CD14-positive monocyte (primary cell): ENCODE measurements at regions not wholly inside any gene's neighbourhood (a gene's known extent, or its start where the extent isn't known, plus 50 kb on each side); places are given as distances from the start of the nearest gene placed in this dataset.

Experiments
- DNase-seq, 3 donors: peaks; one replicate each; pipeline ENCODE4 v3.0.0-alpha.2; 2011 to 2022
- H2AFZ ChIP-seq: 2 replicates; pipeline ENCODE4 v1.6.0; 2012; ENCODE audit warnings: mild to moderate bottlenecking, low read depth, low read length, inconsistent platforms; ENCODE audit not compliant: insufficient read depth, poor library complexity, severe bottlenecking
- H3K27ac ChIP-seq, 2 donors: 1 replicate in 1 of 2; 2 replicates in 1 of 2; pipeline ENCODE4 v1.5.1; 2012 to 2013; ENCODE audit warnings: low read length in 2 of 2, control low read depth in 1 of 2, inconsistent platforms in 1 of 2, low read depth in 1 of 2, mild to moderate bottlenecking in 1 of 2
- H3K27me3 ChIP-seq, 2 donors: one replicate each; pipeline versions ENCODE4 v1.6.0 to v1.6.1; 2011 to 2013; ENCODE audit warnings: low read length in 2 of 2; ENCODE audit not compliant: control insufficient read depth in 2 of 2, insufficient read depth in 2 of 2
- H3K36me3 ChIP-seq, 2 donors: replicated peaks in 1 of 2; 1 replicate in 1 of 2; 2 replicates in 1 of 2; pipeline versions ENCODE4 v1.5.1 to v1.6.1; 2012 to 2013; ENCODE audit warnings: low read length in 2 of 2, control low read depth in 1 of 2, inconsistent platforms in 1 of 2, mild to moderate bottlenecking in 1 of 2; ENCODE audit not compliant: insufficient read depth in 2 of 2, control insufficient read depth in 1 of 2
- H3K4me1 ChIP-seq, 2 donors: 1 replicate in 1 of 2; 2 replicates in 1 of 2; pipeline versions ENCODE4 v1.5.1 to v1.6.1; 2012 to 2013; ENCODE audit warnings: low read length in 2 of 2, control low read depth in 1 of 2, inconsistent platforms in 1 of 2, mild to moderate bottlenecking in 1 of 2, moderate library complexity in 1 of 2; ENCODE audit not compliant: insufficient read depth in 2 of 2, control insufficient read depth in 1 of 2
- H3K4me2 ChIP-seq: replicated peaks from 2 replicates; pipeline ENCODE3; 2012; ENCODE audit warnings: low read length, moderate library complexity, mild to moderate bottlenecking; ENCODE audit not compliant: poor library complexity, severe bottlenecking; ENCODE audit errors: extremely low read depth
- H3K4me3 ChIP-seq, 3 experiments: fragments of 200-600 bp in 1 of 3; sonication (generic) in 1 of 3; replicated peaks in 1 of 3; 1 replicate in 2 of 3; 2 replicates in 1 of 3; pipeline ENCODE4 v1.5.1; 2011 to 2013; ENCODE audit warnings: low read length in 3 of 3, mild to moderate bottlenecking in 3 of 3, control low read depth in 2 of 3, low read depth in 2 of 3, inconsistent platforms in 1 of 3, moderate library complexity in 1 of 3
- H3K79me2 ChIP-seq: 2 replicates; pipeline ENCODE4 v1.6.0; 2012; ENCODE audit warnings: mild to moderate bottlenecking, control low read depth, inconsistent platforms, low read length, moderate library complexity; ENCODE audit not compliant: insufficient read depth
- H3K9ac ChIP-seq: 2 replicates; pipeline ENCODE4 v1.6.0; 2017; ENCODE audit warnings: low read length, mild to moderate bottlenecking; ENCODE audit not compliant: insufficient read depth, poor library complexity, severe bottlenecking
- H3K9me3 ChIP-seq, 2 donors: replicated peaks in 1 of 2; 1 replicate in 1 of 2; 2 replicates in 1 of 2; pipeline versions ENCODE4 v1.5.1 to v1.6.1; 2012 to 2013; ENCODE audit warnings: low read length in 2 of 2, control low read depth in 1 of 2; ENCODE audit not compliant: control insufficient read depth in 1 of 2, insufficient read depth in 1 of 2
- H4K20me1 ChIP-seq: 2 replicates; pipeline ENCODE4 v1.6.0; 2012; ENCODE audit warnings: mild to moderate bottlenecking, low read length, control low read depth, moderate library complexity; ENCODE audit not compliant: insufficient read depth
- H3K27ac Mint-ChIP-seq, 7 donors: one replicate each; pipeline ENCODE4 v1.8.0; 2020; ENCODE audit warnings: mild to moderate bottlenecking in 7 of 7, mixed read lengths in 7 of 7, moderate library complexity in 6 of 7, inconsistent platforms in 2 of 7
- H3K27me3 Mint-ChIP-seq, 3 donors: one replicate each; pipeline ENCODE4 v1.8.0; 2021 to 2022; ENCODE audit warnings: low read depth in 3 of 3, mild to moderate bottlenecking in 3 of 3, mixed read lengths in 3 of 3, moderate library complexity in 3 of 3, inconsistent platforms in 1 of 3
- H3K36me3 Mint-ChIP-seq, 2 donors: one replicate each; pipeline ENCODE4 v1.8.0; 2020; ENCODE audit warnings: mixed read lengths in 2 of 2, inconsistent platforms in 1 of 2, mild to moderate bottlenecking in 1 of 2
- H3K4me1 Mint-ChIP-seq: one replicate; pipeline ENCODE4 v1.8.0; 2020; ENCODE audit warnings: mild to moderate bottlenecking, mixed read lengths
- H3K4me3 Mint-ChIP-seq, 2 donors: one replicate each; pipeline ENCODE4 v1.8.0; 2020; ENCODE audit warnings: mild to moderate bottlenecking in 2 of 2, mixed read lengths in 2 of 2, moderate library complexity in 1 of 2
- H3K9me3 Mint-ChIP-seq, 7 donors: one replicate each; pipeline ENCODE4 v1.8.0; 2020 to 2022; ENCODE audit warnings: mixed read lengths in 7 of 7, mild to moderate bottlenecking in 6 of 7, moderate library complexity in 6 of 7, inconsistent platforms in 2 of 7
- WGBS: methylation state at CpG from one replicate; pipeline ENCODE4 v1.1.5; 2013; ENCODE audit warnings: missing lambda C conversion rate; ENCODE audit not compliant: insufficient coverage; 5-methylcytosine and 5-hydroxymethylcytosine counted together
- intact Hi-C, 2 donors: fragments of 100-400 bp; cut with micrococcal nuclease; formaldehyde crosslinking; loops; one replicate each; pipeline versions ENCODE4 v1.15.0 to v1.15.1; 2023
- TF ChIP-seq, protein P1 (sequence below): fragments of 200-600 bp; IDR thresholded peaks from one replicate; pipeline ENCODE4 v1.8.0; 2022; ENCODE audit warnings: antibody characterized with exemption, mild to moderate bottlenecking

DNA sequence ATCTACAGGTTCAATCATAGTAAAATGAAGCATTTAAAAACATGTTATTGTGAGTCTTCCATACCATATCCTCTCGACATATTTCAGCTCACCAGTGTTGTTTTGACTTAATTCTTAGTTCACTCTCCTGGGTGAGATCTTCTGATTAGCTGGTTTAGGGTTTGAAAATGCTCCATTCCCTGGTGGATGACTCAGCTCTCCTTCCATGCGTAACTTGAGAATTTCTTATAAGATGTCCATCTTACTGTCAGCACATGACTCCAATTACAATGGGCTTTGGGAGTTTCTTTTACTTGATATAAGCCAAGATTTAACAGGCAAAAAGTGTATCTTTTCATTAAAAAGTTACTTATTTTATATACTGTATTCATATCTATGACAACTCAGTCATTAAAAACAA lies 476.5 kb downstream of the BRINP3 start:
- H3K79me2 ChIP-seq: no peaks in the 10 kb centered on the region
- Mint-ChIP-seq H3K27ac (no peak overlapping the region), H3K4me3 (no peak overlapping the region), H3K27me3 (no peaks in the 10 kb centered on the region), H3K36me3 (no peaks in the 10 kb centered on the region), H3K9me3 (peaks cover 0 to 4% (median 0%) of the 10 kb centered on the region in 7 donors), H3K4me1 (no peaks in the 10 kb centered on the region)
- no CpG with 5 or more reads among the region's 2 CpGs for WGBS
- intact Hi-C loops: no loop called here
- H3K4me1 ChIP-seq: no peaks in the 10 kb centered on the region
- TF ChIP-seq, protein P1, sequence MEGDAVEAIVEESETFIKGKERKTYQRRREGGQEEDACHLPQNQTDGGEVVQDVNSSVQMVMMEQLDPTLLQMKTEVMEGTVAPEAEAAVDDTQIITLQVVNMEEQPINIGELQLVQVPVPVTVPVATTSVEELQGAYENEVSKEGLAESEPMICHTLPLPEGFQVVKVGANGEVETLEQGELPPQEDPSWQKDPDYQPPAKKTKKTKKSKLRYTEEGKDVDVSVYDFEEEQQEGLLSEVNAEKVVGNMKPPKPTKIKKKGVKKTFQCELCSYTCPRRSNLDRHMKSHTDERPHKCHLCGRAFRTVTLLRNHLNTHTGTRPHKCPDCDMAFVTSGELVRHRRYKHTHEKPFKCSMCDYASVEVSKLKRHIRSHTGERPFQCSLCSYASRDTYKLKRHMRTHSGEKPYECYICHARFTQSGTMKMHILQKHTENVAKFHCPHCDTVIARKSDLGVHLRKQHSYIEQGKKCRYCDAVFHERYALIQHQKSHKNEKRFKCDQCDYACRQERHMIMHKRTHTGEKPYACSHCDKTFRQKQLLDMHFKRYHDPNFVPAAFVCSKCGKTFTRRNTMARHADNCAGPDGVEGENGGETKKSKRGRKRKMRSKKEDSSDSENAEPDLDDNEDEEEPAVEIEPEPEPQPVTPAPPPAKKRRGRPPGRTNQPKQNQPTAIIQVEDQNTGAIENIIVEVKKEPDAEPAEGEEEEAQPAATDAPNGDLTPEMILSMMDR: no peak
- no peaks in the 10 kb centered on the region for H4K20me1 ChIP-seq
- H3K9me3 ChIP-seq: peaks cover under 1 to 3% of the 10 kb centered on the region in 2 donors
- no peak overlapping the region for H3K4me3 ChIP-seq
- no peak for DNase-seq
- no peaks in the 10 kb centered on the region for H3K27me3 ChIP-seq
- no peaks in the 10 kb centered on the region for H3K36me3 ChIP-seq
- no peak overlapping the region for H3K4me2 ChIP-seq
- H2AFZ ChIP-seq: no peak overlapping the region
- H3K27ac ChIP-seq: no peak overlapping the region
- no peak overlapping the region for H3K9ac ChIP-seq

- no peak overlapping the region for H3K4me3 ChIP-seq
- intact Hi-C loops: no loop called here
- Mint-ChIP-seq H3K27ac (no peak overlapping the region), H3K9me3 (peaks cover 0 to 7% (median 0%) of the 10 kb centered on the region in 7 donors), H3K4me3 (no peak overlapping the region), H3K27me3 (no peaks in the 10 kb centered on the region), H3K4me1 (no peaks in the 10 kb centered on the region), H3K36me3 (no peaks in the 10 kb centered on the region)
- no peaks in the 10 kb centered on the region for H3K4me1 ChIP-seq
- no peak overlapping the region for H3K4me2 ChIP-seq
- H3K79me2 ChIP-seq: no peaks in the 10 kb centered on the region
- peaks cover 2 to 7% of the 10 kb centered on the region in 2 donors for H3K9me3 ChIP-seq
- H3K36me3 ChIP-seq: no peaks in the 10 kb centered on the region
- H3K27me3 ChIP-seq: no peaks in the 10 kb centered on the region
- H4K20me1 ChIP-seq: no peaks in the 10 kb centered on the region
- H2AFZ ChIP-seq: no peak overlapping the region
- H3K9ac ChIP-seq: no peak overlapping the region
- H3K27ac ChIP-seq: no peak overlapping the region
- DNase-seq: no peak
- TF ChIP-seq, protein P1: no peak
Measured at GRCh38 chr1:190003376-190003775, 474.3 kb downstream of the BRINP3 start.
